ENCODE measurements at regions not wholly inside any gene's neighbourhood (a gene's known extent, or its start where the extent isn't known, plus 50 kb on each side); places are given as distances from the start of the nearest gene placed in this dataset.

DNA sequence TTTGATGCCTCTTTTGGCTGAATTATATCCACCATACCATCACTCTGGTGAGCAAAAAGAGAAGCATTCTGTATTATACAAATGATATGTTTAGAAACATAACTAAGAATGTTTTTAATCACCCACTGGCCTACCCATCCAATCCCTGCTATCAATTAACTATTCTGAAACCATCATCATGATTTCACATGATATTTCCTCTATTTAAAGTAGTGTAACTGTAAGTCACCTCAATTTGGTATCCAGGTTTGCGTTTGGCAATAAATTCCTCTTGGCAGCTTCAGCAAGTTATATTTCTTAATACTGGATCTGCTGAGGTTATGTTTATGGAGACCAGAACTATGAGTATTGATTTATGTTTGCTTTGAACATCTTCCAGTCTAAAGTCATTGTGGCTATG, 332.1 kb downstream of the UTRN start:
- H3K4me3 Mint-ChIP-seq (ENCODE audit: low read depth, unreplicated experiment), result no peak overlapping the region
- no peaks in the 10 kb centered on the region for H3K27me3 Mint-ChIP-seq (ENCODE audit: unreplicated experiment)
- H3K27ac Mint-ChIP-seq (ENCODE audit: unreplicated experiment), result no peak overlapping the region
- no TSS peak for BruUV-seq (replicated peaks)
- H3K4me1 Mint-ChIP-seq (ENCODE audit: low read depth, unreplicated experiment), result peaks cover 12% of the 10 kb centered on the region
- H3K9me3 Mint-ChIP-seq (ENCODE audit: low read depth, unreplicated experiment), result no peaks in the 10 kb centered on the region
- H3K36me3 Mint-ChIP-seq (ENCODE audit: insufficient read depth, unreplicated experiment), result no peaks in the 10 kb centered on the region
- intact Hi-C loops (cut with micrococcal nuclease; ENCODE audit: unreplicated experiment), result no loop called here
- CTCF ChIA-PET, result no interaction called here
- TF ChIP-seq, protein P1, sequence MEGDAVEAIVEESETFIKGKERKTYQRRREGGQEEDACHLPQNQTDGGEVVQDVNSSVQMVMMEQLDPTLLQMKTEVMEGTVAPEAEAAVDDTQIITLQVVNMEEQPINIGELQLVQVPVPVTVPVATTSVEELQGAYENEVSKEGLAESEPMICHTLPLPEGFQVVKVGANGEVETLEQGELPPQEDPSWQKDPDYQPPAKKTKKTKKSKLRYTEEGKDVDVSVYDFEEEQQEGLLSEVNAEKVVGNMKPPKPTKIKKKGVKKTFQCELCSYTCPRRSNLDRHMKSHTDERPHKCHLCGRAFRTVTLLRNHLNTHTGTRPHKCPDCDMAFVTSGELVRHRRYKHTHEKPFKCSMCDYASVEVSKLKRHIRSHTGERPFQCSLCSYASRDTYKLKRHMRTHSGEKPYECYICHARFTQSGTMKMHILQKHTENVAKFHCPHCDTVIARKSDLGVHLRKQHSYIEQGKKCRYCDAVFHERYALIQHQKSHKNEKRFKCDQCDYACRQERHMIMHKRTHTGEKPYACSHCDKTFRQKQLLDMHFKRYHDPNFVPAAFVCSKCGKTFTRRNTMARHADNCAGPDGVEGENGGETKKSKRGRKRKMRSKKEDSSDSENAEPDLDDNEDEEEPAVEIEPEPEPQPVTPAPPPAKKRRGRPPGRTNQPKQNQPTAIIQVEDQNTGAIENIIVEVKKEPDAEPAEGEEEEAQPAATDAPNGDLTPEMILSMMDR (IDR thresholded peaks at IDR 0.05; ENCODE audit: unreplicated experiment), result no peak
- DNase-seq, result no peak

- Mint-ChIP-seq H3K27ac (ENCODE audit: unreplicated experiment) (no peak overlapping the region), H3K9me3 (ENCODE audit: low read depth, unreplicated experiment) (no peaks in the 10 kb centered on the region), H3K4me3 (ENCODE audit: low read depth, unreplicated experiment) (no peak overlapping the region), H3K4me1 (ENCODE audit: low read depth, unreplicated experiment) (peaks cover 7% of the 10 kb centered on the region), H3K27me3 (ENCODE audit: unreplicated experiment) (no peaks in the 10 kb centered on the region), H3K36me3 (ENCODE audit: insufficient read depth, unreplicated experiment) (no peaks in the 10 kb centered on the region)
- CTCF ChIA-PET, result no interaction called here
- intact Hi-C loops (cut with micrococcal nuclease; ENCODE audit: unreplicated experiment), result no loop called here
- DNase-seq, result no peak
- BruUV-seq (replicated peaks), result no TSS peak
- TF ChIP-seq, protein P1 (IDR thresholded peaks at IDR 0.05; ENCODE audit: unreplicated experiment), result no peak
These were observed 332.6 kb downstream of the UTRN start for GRCh38 chr6:144617708-144618107.

DNA sequence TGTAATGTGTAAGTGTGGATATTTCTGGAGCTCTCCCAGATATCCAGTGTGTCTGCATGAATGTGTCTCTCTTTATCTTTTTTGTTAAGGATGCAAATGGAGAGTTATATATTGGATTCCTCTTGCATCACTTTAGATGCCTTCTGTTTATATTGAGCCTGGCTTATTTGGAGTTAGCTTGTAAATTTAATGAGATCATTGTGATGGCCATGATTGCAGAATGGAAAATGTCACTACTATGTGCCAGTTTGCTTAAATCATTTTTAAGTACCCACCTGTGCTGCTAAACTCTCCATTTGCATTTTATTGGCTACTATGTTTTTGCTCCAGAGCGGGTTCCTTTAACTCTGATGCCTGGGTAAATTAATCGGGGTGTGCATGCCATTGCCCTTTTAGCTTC, 334.8 kb downstream of the UTRN start:
- Mint-ChIP-seq H3K4me1 (ENCODE audit: low read depth, unreplicated experiment) (no peaks in the 10 kb centered on the region), H3K27ac (ENCODE audit: unreplicated experiment) (no peak overlapping the region), H3K9me3 (ENCODE audit: low read depth, unreplicated experiment) (no peaks in the 10 kb centered on the region), H3K36me3 (ENCODE audit: insufficient read depth, unreplicated experiment) (no peaks in the 10 kb centered on the region), H3K4me3 (ENCODE audit: low read depth, unreplicated experiment) (no peak overlapping the region), H3K27me3 (ENCODE audit: unreplicated experiment) (no peaks in the 10 kb centered on the region)
- DNase-seq, result no peak
- BruUV-seq (replicated peaks), result no TSS peak
- intact Hi-C loops (cut with micrococcal nuclease; ENCODE audit: unreplicated experiment), result no loop called here
- TF ChIP-seq, protein P1 (IDR thresholded peaks at IDR 0.05; ENCODE audit: unreplicated experiment), result no peak
- CTCF ChIA-PET, result no interaction called here

DNA sequence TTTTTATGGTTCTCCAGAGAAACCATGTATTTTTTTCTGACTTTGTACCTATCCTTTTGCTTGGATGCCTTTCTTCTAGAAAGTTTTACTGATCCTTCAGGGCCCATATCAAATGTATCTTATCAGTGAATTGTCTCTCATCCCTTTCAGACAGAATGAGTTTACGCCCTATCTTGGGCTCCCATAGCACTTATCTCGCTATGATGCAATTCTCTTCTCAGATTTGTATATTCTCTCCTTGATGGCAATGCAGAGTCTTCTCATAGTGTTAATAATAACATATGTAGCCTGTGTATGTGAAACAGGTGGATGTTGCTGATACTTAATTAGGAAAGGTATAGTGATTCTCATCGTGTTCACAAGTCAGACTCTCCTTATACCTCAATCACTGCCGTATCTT, 336.2 kb downstream of the UTRN start:
- BruUV-seq (replicated peaks), result no TSS peak
- Mint-ChIP-seq H3K36me3 (ENCODE audit: insufficient read depth, unreplicated experiment) (no peaks in the 10 kb centered on the region), H3K4me3 (ENCODE audit: low read depth, unreplicated experiment) (no peak overlapping the region), H3K27me3 (ENCODE audit: unreplicated experiment) (no peaks in the 10 kb centered on the region), H3K27ac (ENCODE audit: unreplicated experiment) (no peak overlapping the region), H3K4me1 (ENCODE audit: low read depth, unreplicated experiment) (no peaks in the 10 kb centered on the region), H3K9me3 (ENCODE audit: low read depth, unreplicated experiment) (no peaks in the 10 kb centered on the region)
- no peak for DNase-seq
- intact Hi-C loops (cut with micrococcal nuclease; ENCODE audit: unreplicated experiment), result no loop called here
- CTCF ChIA-PET, result no interaction called here
- TF ChIP-seq, protein P1 (IDR thresholded peaks at IDR 0.05; ENCODE audit: unreplicated experiment), result no peak

GRCh38 chr6:144624246-144624645, 339.1 kb downstream of the UTRN start:
- BruUV-seq (replicated peaks), result no TSS peak
- Mint-ChIP-seq H3K27ac (ENCODE audit: unreplicated experiment) (no peak overlapping the region), H3K4me1 (ENCODE audit: low read depth, unreplicated experiment) (no peaks in the 10 kb centered on the region), H3K36me3 (ENCODE audit: insufficient read depth, unreplicated experiment) (no peaks in the 10 kb centered on the region), H3K27me3 (ENCODE audit: unreplicated experiment) (no peaks in the 10 kb centered on the region), H3K4me3 (ENCODE audit: low read depth, unreplicated experiment) (no peak overlapping the region), H3K9me3 (ENCODE audit: low read depth, unreplicated experiment) (no peaks in the 10 kb centered on the region)
- intact Hi-C loops (cut with micrococcal nuclease; ENCODE audit: unreplicated experiment), result no loop called here
- CTCF ChIA-PET, result no interaction called here
- DNase-seq, result no peak
- TF ChIP-seq, protein P1 (IDR thresholded peaks at IDR 0.05; ENCODE audit: unreplicated experiment), result no peak
